K562 (cell line): ENCODE measurements at regions not wholly inside any gene's neighbourhood (a gene's known extent, or its start where the extent isn't known, plus 50 kb on each side); places are given as distances from the start of the nearest gene placed in this dataset.
"Not testable (repeated sequence)": the region's sequence is repeated elsewhere in the genome, so short reads cannot be mapped to it uniquely, and the experiment has no call there.

Experiments used
- CTCF ChIP-seq, 3 experiments: IDR thresholded peaks in 2 of 3; conservative IDR thresholded peaks in 1 of 3; 2 replicates each; pipeline ENCODE4 v1.5.1; 2011 to 2012; ENCODE audit warnings: low read length in 3 of 3, mild to moderate bottlenecking in 3 of 3, control low read depth in 2 of 3, improper control_type of control experiment in 1 of 3, inconsistent platforms in 1 of 3, low read depth in 1 of 3, mixed read lengths in 1 of 3, moderate library complexity in 1 of 3; ENCODE audit not compliant: insufficient read depth in 2 of 3
- E2F5 ChIP-seq: sonication (generic); formaldehyde crosslinking; IDR thresholded peaks from 2 replicates; pipeline ENCODE4 v1.8.0; 2022; ENCODE audit warnings: mild to moderate bottlenecking, missing genetic modification reagents
- FOS ChIP-seq: IDR thresholded peaks from 3 replicates; pipeline ENCODE4 v1.6.1; 2011; ENCODE audit not compliant: insufficient read length; ENCODE audit errors: extremely low read depth
- MBD1 ChIP-seq: fragments of 250-450 bp; sonication (Bioruptor Pico); IDR thresholded peaks from 2 replicates; pipeline ENCODE4 v1.8.0; 2022; ENCODE audit warnings: inconsistent platforms
- PCBP1 ChIP-seq: fragments of 200-400 bp; formaldehyde crosslinking; IDR thresholded peaks from 2 replicates; pipeline ENCODE4 v1.6.1; 2018; ENCODE audit warnings: mild to moderate bottlenecking, low read depth, low read length; ENCODE audit not compliant: poor library complexity, severe bottlenecking
- REST ChIP-seq, 2 experiments: fragments of 450-650 bp; formaldehyde crosslinking in 1 of 2; IDR thresholded peaks; 2 replicates each; pipeline versions ENCODE4 v1.4.0 to v1.6.1; 2014 to 2020; ENCODE audit warnings: mild to moderate bottlenecking in 2 of 2, borderline replicate concordance in 1 of 2, low read depth in 1 of 2
- SMARCA4 ChIP-seq: fragments of 450-650 bp; IDR thresholded peaks from 2 replicates; pipeline ENCODE4 v1.6.1; 2016
- ZBTB1 ChIP-seq: sonication (generic); formaldehyde crosslinking; IDR thresholded peaks from 2 replicates; pipeline ENCODE4 v1.8.1; 2023; ENCODE audit warnings: missing genetic modification reagents, low read depth, mild to moderate bottlenecking, borderline replicate concordance
- ZBTB33 ChIP-seq: sonication (generic); formaldehyde crosslinking; IDR thresholded peaks from 2 replicates; pipeline ENCODE4 v1.8.1; 2023; ENCODE audit warnings: mild to moderate bottlenecking, missing genetic modification reagents
- ZNF75A ChIP-seq: fragments of 450-650 bp; formaldehyde crosslinking; IDR thresholded peaks from 2 replicates; pipeline ENCODE4 v1.4.0; 2020; ENCODE audit warnings: mild to moderate bottlenecking

GRCh38 chr9:63346310-63347048, 1938.5 kb downstream of the FOXD4L5 start:
- TF ChIP-seq FOS; E2F5 (CRISPR knock-in tag); MBD1 (CRISPR knock-in tag); REST (IDR thresholded peaks at IDR 0.05; ENCODE audit: borderline replicate concordance); REST (CRISPR knock-in tag; IDR thresholded peaks at IDR 0.05; ENCODE audit: low read depth); SMARCA4; ZBTB1 (CRISPR knock-in tag); CTCF (IDR thresholded peaks at IDR 0.05 in 2 of 3, conservative IDR thresholded peaks at IDR 0.05 in 1 of 3; ENCODE audit: insufficient read depth in 2 of 3, low read depth in 1 of 3, low read length in 3 of 3); ZBTB33 (CRISPR knock-in tag); ZNF75A (CRISPR knock-in tag); PCBP1: not testable (repeated sequence)
